IPS DF 6.9 (cell line): ENCODE measurements at regions not wholly inside any gene's neighbourhood (a gene's known extent, or its start where the extent isn't known, plus 50 kb on each side); places are given as distances from the start of the nearest gene placed in this dataset.

Experiments
- DNase-seq: peaks from one replicate; pipeline ENCODE4 v3.0.0-alpha.2; 2013; ENCODE audit warnings: low read depth, low spot score
- H3K27ac ChIP-seq: one replicate; pipeline ENCODE4 v1.5.1; 2013; ENCODE audit warnings: low read length, control low read depth
- H3K27me3 ChIP-seq: 2 replicates; pipeline ENCODE4 v1.6.1; 2013; ENCODE audit warnings: mild to moderate bottlenecking, low read length; ENCODE audit not compliant: control insufficient read depth, insufficient read depth
- H3K36me3 ChIP-seq: 2 replicates; pipeline ENCODE4 v1.6.1; 2013; ENCODE audit warnings: low read length; ENCODE audit not compliant: control insufficient read depth, insufficient read depth
- H3K4me1 ChIP-seq: 2 replicates; pipeline ENCODE4 v1.6.1; 2013; ENCODE audit warnings: low read length; ENCODE audit not compliant: control insufficient read depth, insufficient read depth
- H3K4me3 ChIP-seq: 2 replicates; pipeline ENCODE4 v1.5.1; 2013; ENCODE audit warnings: mild to moderate bottlenecking, low read length
- H3K9me3 ChIP-seq: 2 replicates; pipeline ENCODE4 v1.6.1; 2013; ENCODE audit warnings: low read length, inconsistent platforms; ENCODE audit not compliant: control insufficient read depth, insufficient read depth
- WGBS: extraction: QIAGEN DNeasy Blood & Tissue Kit; methylation state at CpG from one replicate; pipeline ENCODE4 v1.1.7; 2013; ENCODE audit warnings: mixed read lengths, missing lambda C conversion rate; ENCODE audit not compliant: insufficient read length, insufficient coverage; 5-methylcytosine and 5-hydroxymethylcytosine counted together

- no peak overlapping the region for H3K27ac ChIP-seq
- H3K27me3 ChIP-seq: no peaks in the 10 kb centered on the region
- no peaks in the 10 kb centered on the region for H3K9me3 ChIP-seq
- no peaks in the 10 kb centered on the region for H3K4me1 ChIP-seq
- WGBS: no CpG with 5 or more reads among the region's 4 CpGs
- H3K4me3 ChIP-seq: no peak overlapping the region
- DNase-seq: no peak
- no peaks in the 10 kb centered on the region for H3K36me3 ChIP-seq
These were observed 50.1 kb upstream of the GDF10 start for GRCh38 chr10:47249881-47250280.
